ENCODE measurements at regions not wholly inside any gene's neighbourhood (a gene's known extent, or its start where the extent isn't known, plus 50 kb on each side); places are given as distances from the start of the nearest gene placed in this dataset.

- ATAC-seq = no peak
- TF ChIP-seq ZFP3 (CRISPR knock-in tag; IDR thresholded peaks at IDR 0.05) (no peak), CSRNP3 (CRISPR knock-in tag; IDR thresholded peaks at IDR 0.05) (no peak), ZNF565 (CRISPR knock-in tag; conservative IDR thresholded peaks at IDR 0.05; ENCODE audit: low read depth) (no peak), BACH2 (CRISPR knock-in tag; IDR thresholded peaks at IDR 0.05; ENCODE audit: borderline replicate concordance) (no peak), CSDC2 (CRISPR knock-in tag; IDR thresholded peaks at IDR 0.05) (no peak), GLIS3 (CRISPR knock-in tag; IDR thresholded peaks at IDR 0.05) (no peak), ISL1 (CRISPR knock-in tag; IDR thresholded peaks at IDR 0.05) (no peak), SNAI2 (CRISPR knock-in tag; IDR thresholded peaks at IDR 0.05) (no peak), POU6F1 (CRISPR knock-in tag; IDR thresholded peaks at IDR 0.05; ENCODE audit: borderline replicate concordance, low read depth) (no peak), CREB5 (CRISPR knock-in tag; IDR thresholded peaks at IDR 0.05; ENCODE audit: low read depth) (no peak), ESRRG (CRISPR knock-in tag; IDR thresholded peaks at IDR 0.05) (no peak), ZFP30 (CRISPR knock-in tag; IDR thresholded peaks at IDR 0.05) (no peak), ZNF70 (CRISPR knock-in tag; IDR thresholded peaks at IDR 0.05) (no peak), ZNF8 (CRISPR knock-in tag; IDR thresholded peaks at IDR 0.05) (no peak), PATZ1 (CRISPR knock-in tag; IDR thresholded peaks at IDR 0.05; ENCODE audit: borderline replicate concordance) (no peak), TOX (CRISPR knock-in tag; IDR thresholded peaks at IDR 0.05; ENCODE audit: borderline replicate concordance) (no peak)
Measured at GRCh38 chr5:167992868-167993267, 298.6 kb upstream of the WWC1 start.

GRCh38 chr5:167993771-167994170, 297.7 kb upstream of the WWC1 start:
- TF ChIP-seq PATZ1 (CRISPR knock-in tag; IDR thresholded peaks at IDR 0.05; ENCODE audit: borderline replicate concordance) (no peak), ZFP30 (CRISPR knock-in tag; IDR thresholded peaks at IDR 0.05) (no peak), CREB5 (CRISPR knock-in tag; IDR thresholded peaks at IDR 0.05; ENCODE audit: low read depth) (no peak), ZNF8 (CRISPR knock-in tag; IDR thresholded peaks at IDR 0.05) (no peak), ZNF565 (CRISPR knock-in tag; conservative IDR thresholded peaks at IDR 0.05; ENCODE audit: low read depth) (no peak), RARB (CRISPR knock-in tag; IDR thresholded peaks at IDR 0.05) (no peak), BACH2 (CRISPR knock-in tag; IDR thresholded peaks at IDR 0.05; ENCODE audit: borderline replicate concordance) (no peak), ZFP3 (CRISPR knock-in tag; IDR thresholded peaks at IDR 0.05) (no peak), TOX (CRISPR knock-in tag; IDR thresholded peaks at IDR 0.05; ENCODE audit: borderline replicate concordance) (no peak), ZC3H10 (CRISPR knock-in tag; IDR thresholded peaks at IDR 0.05) (no peak), CSRNP3 (CRISPR knock-in tag; IDR thresholded peaks at IDR 0.05) (no peak), POU6F1 (CRISPR knock-in tag; IDR thresholded peaks at IDR 0.05; ENCODE audit: borderline replicate concordance, low read depth) (no peak), CSDC2 (CRISPR knock-in tag; IDR thresholded peaks at IDR 0.05) (no peak), ESRRG (CRISPR knock-in tag; IDR thresholded peaks at IDR 0.05) (no peak), ISL1 (CRISPR knock-in tag; IDR thresholded peaks at IDR 0.05) (no peak)
- ATAC-seq = no peak

Data from SK-N-SH treated with all-trans-retinoic acid at 6 μM for 48 hours (cell line).